GM11168 (cell line): ENCODE measurements at regions not wholly inside any gene's neighbourhood (a gene's known extent, or its start where the extent isn't known, plus 50 kb on each side); places are given as distances from the start of the nearest gene placed in this dataset.

Experiments used
- in situ Hi-C: fragments of 300-500 bp; cut with MboI; formaldehyde crosslinking; loops from one replicate; pipeline ENCODE4 v1.12.0; 2022; ENCODE audit warnings: low sequenced_read_pairs; ENCODE audit not compliant: unreplicated experiment

DNA sequence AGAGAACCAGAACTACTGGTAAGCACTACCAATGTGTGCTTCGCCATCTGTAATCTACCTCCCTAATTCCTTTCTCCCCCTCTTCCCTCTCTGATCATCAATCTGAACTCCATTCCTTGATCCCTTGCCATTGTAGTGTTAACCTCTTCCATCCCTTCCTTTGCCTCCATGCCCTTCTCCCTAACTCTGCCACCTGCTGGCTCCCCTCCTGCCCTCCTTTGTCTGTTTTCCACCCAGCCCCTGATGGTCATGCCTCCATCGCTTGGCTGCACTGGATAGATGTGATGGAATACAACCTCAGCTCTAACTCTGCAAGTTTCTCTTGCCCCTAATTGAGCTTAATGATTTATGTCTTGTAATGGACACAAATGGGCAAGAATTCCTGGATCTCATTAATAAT, 108.2 kb upstream of the ASIC2 start:
- in situ Hi-C loops: no loop called here

DNA sequence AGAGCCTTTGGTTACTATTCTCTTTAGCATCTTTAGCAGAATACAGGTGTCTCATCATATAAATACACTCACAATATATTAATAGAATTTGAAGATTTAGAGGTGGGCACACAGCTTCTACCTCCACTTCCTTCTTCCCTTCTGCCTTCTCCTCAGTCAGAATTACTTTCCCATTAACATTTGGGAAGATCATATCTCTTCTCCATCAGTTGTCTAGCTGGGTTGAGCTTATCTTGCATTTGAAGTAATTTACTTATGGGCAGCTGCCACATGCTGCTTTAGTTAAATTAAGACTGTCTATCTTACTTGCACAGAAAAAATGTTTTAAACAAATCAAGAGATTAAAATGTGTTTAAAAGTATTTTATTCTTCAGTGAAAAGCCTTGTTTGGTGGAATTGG, 110.1 kb upstream of the ASIC2 start:
- in situ Hi-C loops: no loop called here

DNA sequence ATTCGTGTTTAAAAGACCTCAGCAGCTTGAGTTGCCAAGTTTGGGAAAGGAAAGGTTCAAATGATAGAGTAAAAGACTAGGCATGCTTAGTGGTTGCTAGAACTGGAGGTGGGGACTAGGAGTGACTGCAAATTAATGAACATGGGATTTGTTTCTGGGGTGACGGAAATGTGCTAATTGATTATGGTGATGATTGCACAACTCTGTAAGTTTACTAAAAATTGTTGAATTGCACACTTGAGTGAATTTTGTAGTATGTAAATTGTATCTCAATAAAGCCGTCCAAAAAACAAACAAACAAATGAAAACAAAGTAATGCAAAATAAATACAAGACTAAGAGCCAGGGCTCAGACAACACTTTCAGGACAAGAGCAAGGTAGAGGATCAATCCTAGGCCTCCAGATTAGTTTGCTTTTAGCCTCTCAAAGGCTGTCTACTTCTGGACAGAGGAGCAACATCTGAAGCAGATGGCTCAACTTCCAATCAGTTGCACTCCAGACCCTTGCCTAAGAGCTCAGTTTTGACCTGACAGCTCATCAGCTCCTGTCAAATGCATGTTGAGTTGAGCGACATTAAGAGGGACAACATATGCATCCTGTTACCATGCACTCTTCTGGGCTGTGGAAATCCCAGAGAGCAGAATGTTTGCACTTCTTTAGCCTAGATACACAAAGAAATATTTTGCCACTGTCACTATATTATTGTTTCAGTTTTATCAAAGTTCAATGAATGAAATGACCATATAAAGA, 111.2 kb upstream of the ASIC2 start:
- in situ Hi-C loops: no loop called here

DNA sequence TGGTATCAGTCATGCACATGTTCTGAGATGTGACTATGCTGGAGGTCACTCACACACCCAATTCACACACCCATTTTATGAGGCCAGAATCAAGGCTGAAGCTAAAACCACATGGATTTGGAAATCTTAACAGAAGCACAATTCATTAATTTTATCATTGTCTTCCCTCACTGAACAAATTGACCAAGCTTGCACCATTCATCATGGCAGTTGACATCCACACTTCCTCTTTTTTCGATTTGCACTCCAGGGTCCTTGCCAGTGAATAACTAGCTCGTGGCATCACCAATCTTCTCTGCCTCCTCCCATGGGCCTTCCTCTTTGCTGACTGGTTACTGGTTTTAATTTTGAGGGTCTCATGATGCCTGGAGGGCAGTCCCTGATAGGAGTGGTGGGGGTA, 123.0 kb upstream of the ASIC2 start:
- in situ Hi-C loops: no loop called here

DNA sequence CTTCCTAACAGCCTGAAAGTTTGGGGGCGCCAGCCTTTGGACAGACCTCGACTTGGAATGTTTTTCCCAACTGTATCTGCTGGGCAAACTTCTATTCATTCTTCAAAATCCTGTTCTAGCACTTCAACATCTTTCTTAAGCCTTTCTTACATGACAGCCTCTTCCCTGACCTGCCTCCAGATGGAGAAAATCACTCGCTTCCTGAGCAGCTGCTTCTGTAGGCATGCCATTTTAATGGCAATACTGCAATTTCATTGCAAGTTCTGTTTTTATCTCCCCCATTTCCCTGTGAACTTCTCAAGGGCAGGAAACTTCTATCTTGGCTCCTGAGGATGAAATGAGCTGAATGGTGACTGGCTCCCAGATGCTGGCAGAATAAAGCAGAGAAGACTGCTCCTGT, 128.8 kb upstream of the ASIC2 start:
- in situ Hi-C loops: no loop called here

DNA sequence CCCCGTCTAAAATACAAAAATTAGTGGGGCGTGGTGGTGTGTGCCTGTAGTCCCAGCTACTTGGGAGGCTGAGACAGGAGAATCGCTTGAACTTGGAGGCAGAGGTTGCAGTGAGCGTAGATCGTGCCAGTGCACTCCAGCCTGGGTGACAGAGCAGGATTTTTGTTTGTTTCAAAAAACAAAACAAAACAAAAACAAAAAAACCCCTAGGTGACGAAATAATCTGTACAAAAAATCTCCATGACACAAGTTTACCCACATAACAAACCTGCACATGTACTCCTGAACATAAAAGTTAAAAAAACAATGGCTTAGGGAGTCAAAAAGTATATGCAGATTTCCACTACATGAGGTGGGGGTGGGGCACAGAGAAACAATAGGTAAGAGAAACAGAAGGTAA, 140.5 kb upstream of the ASIC2 start:
- in situ Hi-C loops: no loop called here

DNA sequence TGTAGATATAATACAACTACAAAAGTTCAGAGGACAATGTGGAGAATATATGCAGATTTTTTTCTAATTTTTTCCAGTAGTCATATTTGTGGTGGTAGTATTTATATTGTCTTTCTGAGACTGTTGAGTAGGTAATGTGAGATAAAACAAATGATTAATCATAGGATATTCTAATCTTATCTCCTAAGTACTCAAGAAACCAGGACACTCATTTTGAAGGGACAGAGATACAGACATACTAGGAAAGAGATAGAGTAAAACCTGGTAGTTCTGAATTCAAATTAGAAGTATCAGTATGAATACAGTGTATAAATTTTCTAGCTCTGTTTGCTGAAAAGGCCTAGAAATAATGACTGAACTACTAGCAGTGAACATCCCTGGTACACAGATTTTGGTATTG, 141.7 kb upstream of the ASIC2 start:
- in situ Hi-C loops: no loop called here

DNA sequence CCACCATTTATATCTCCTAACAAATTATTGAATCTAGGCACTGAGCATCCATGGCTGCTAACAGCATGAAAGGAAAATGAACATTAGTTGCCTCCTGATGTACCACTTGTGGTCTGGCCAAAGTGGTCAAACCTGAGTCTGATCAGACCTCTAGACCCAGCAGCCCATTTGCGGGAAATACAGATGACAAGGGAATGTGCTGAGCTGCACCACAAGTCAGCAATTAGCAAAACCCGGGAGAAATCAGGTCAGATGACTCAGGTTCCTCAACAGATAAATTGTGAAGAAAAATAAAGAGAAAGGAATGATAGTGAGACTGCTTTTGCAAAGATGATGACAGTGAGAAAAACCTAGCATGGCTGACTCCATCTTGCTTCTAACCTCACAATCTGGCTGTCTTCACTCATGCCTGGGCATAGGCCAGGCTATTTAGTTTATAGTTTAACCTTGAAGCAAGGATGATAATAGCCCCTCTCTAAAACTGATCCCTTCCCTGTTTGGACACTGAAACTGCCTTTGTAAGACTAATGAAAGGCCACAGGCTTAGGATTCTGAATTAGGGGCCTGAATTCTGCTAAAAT, 142.7 kb upstream of the ASIC2 start:
- in situ Hi-C loops: no loop called here

DNA sequence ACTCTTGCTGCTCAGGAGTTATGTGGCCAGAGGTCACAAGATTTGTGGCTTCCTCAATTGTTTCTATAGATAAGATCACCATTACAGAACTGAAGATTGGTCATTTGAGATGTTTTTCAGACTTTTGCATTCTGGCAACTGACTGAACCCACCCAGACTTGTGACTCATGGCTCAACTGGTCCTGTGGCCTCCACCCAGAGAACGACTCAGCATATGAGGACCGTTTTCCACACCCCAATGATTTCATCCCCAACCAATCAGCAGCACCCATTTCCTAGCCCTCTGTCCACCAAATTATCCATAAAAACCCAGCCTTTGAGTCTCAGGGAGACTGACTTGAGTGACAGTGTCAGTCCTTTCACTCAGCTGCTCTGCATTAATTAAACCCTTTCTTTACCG, 143.2 kb upstream of the ASIC2 start:
- in situ Hi-C loops: no loop called here

DNA sequence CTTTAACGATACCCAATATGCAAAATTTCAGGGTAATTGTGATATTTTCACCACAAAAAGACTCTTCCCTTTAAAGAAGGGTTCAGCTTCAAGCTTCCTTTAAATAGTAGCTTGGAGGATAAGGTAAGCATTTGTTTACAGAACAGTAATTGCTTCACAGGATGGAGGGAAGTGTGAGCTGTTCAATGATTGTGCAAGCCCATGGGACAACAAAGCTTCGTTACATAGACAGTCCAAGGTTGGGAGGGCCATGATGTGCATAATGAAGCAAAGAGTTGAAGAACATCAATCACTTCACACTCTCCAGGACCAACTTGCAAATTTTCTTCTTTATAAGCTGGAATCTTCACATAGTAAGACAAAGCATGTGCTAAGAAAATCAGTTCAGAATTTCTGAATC, 145.0 kb upstream of the ASIC2 start:
- in situ Hi-C loops: no loop called here

DNA sequence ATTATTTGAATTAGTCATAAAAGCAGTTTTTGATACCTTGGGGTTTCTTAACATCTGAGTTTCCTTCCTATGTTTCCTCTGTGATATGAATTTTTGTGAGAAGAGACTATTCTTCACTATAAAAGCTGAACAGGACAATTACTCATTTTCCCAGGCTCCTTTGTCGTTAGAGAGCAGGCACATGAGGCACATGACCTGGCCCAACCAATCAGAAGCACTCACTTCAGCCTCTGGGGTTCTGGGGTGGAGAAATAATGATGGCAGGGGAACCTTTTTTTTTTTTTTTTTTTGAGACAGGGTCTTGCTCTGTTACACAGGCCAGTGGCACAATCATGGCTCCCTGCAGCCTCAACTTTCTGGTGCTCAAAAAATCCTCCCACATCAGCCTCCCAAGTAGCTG, 145.5 kb upstream of the ASIC2 start:
- in situ Hi-C loops: no loop called here

DNA sequence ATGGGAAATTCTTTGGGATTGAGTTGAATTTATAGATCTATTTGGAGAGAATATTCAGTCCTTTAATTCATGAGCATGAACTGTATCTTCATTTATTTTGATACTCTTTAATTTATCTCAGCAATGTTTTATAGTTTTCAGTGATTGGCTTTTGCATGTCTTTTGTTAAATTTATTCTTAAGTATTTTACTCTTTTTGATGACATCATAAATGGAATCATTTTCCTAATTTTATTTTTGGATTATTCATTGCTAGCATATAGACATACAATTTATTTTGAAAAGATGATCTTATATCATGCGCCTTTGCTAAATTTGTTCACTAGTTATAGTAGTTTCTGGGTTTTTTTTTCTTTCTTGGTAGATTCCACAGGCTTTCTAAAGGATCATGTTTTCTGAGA, 149.2 kb upstream of the ASIC2 start:
- in situ Hi-C loops: no loop called here

DNA sequence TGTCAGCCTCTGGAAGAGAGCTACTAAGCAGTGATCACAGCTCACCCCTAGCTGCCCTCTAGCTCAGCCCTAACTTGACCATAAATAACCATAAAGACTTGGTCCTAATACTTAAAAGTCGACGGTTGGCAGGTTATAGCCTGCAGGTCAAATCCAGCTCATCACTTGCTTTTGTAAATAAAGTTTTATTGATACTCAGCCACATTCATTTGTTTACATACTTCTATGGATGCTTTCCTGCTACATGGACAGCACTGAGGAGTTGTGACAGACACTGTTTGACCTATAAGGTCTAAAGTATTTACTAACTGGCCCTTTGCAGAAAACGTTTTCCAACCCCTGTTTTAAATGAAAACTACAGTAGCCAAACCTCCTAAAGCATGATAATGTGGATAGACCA, 151.6 kb upstream of the ASIC2 start:
- in situ Hi-C loops: no loop called here

DNA sequence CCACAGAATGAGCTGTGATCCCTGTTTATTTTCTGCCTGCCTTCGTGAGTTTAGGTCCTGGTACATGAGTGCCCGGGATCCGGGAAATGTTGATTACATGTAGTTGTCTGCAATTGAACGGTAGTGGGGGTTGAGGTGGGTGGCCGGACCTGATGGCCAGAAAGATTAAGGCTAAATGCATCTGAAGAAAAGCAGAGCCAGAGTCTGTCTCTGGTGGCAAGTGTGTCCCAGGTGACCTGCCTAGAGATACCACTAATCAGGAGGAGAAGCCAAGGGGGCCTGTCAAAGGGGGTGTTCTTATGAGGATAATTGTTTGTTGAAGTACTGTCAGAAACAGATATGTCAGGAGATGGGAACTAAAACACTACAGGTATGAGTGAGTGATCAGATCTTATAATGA, 154.0 kb upstream of the ASIC2 start:
- in situ Hi-C loops: no loop called here

DNA sequence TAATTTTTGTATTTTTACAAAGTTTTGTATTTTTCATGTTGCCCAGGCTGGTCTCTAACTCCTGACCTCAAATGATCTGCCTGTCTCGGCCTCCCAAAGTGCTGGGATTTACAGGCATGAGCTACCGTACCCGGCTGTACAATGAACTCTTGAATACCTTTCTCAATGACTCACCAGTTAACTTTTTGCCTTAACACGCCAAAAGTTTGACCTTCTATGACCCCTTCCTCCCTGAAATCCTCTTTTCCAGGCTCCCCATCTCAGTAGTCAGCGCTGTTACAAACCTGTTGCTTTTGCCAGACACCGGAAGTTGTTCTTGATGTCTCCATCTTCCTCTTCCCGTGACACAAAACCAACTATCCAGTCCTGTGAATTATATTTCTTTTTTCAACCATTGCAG, 158.1 kb upstream of the ASIC2 start:
- in situ Hi-C loops: no loop called here

DNA sequence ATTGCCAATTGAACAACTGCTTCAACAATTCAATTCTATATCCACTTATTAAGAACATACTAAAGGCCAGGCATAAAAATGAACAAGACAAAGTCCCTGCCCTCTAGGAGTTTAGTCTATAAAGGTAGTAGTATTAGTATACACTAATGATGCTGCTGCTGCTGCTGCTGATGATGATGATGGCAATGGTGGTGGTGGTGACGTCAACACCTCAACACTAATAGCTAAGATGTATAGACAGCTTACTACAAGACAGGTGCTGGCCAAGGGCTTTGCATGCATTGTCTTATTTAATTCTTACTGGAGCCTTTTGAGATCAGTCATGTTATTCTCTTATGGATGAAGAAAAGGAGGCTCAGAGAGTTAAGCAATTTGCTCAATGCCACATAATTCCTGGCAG, 164.4 kb upstream of the ASIC2 start:
- in situ Hi-C loops: no loop called here

DNA sequence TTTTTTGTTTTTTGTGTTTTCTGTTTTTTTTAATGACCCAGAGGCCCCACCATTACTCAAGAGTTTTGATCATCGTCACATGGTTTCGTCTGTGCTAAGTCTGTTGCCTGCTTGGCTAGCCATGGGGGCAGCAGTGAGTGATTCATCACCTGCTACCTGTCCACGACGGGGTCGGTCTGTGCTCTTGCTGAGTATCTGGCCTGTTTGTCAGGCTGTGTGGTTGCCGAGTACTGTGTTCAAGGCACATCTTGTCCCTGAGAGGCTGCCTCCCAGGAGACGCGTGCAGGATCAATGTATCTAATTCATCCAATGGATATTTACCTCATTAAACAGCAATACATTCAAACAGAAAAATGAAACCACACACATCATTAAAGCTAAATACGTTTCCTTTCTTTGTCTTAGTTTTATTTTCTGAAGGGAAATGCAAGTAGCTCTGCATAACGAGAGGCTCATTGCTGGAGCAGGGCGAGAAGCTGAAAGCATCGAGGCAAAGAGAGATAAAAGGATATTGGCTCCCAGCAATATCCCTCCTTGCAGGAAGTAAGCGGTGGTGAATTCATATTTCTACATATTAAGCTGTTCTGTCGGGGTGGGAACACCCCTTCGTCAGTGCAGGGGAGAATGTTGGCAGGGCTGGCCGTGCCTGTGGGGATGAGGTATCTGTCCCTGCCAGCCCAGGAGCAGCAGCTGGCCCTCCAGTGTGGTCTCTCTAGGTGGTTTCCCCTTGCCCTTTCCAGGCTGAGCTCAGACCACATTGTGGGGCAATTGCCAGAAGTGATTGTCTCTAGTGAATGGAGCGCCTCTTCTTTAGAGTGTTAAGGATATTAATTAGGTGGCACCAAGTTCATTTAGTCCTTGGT, 166.2 kb upstream of the ASIC2 start:
- in situ Hi-C loops: no loop called here

DNA sequence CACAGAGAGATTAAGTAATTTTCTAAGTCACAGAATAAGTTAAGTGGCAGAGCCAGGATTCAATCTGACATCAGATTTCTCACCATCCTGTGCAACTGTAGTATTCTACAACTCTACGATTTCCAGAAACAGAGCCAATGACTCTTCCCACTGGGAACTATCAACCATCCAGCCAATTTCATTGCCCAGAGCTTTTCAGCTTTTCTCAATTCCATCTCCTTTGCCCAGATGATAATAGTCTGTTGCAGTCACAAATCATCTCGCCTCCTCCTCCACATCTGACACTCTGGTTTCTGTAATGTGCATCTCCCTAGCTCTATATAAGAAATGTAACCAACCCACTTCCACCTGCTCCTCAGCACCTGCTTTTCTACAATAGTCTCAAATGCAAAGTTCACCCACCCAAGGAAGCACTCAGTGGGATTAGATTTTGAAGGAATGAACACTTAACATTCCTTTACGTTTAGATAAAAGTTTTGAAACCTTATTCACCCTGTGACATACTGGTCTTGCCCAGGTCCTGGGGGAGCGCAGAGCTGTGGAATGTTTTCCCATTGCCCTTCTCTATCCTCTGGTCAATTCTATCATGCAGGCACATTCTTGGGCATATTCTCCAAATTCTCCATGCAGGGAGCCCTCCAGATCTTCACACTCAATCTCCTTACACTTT, 167.8 kb upstream of the ASIC2 start:
- in situ Hi-C loops: no loop called here

DNA sequence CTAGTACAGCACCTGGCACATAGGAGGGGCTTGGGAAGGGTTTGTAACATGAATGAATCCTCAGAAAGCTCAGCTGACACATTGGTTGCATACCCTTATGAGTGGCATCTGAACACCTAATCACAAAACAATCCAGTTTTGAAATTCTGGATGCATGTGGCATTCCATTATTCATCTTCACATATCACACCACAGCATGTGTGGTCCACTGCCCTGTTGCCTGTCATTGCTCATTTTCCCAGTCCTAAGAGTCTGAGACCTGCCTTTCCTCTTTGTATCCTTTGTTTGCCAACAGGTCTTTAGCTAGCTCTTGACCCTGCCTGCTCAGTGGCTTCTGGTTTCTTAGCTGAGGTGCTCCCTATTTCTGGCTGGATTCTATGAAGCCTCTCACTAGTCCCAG, 170.8 kb upstream of the ASIC2 start:
- in situ Hi-C loops: no loop called here

DNA sequence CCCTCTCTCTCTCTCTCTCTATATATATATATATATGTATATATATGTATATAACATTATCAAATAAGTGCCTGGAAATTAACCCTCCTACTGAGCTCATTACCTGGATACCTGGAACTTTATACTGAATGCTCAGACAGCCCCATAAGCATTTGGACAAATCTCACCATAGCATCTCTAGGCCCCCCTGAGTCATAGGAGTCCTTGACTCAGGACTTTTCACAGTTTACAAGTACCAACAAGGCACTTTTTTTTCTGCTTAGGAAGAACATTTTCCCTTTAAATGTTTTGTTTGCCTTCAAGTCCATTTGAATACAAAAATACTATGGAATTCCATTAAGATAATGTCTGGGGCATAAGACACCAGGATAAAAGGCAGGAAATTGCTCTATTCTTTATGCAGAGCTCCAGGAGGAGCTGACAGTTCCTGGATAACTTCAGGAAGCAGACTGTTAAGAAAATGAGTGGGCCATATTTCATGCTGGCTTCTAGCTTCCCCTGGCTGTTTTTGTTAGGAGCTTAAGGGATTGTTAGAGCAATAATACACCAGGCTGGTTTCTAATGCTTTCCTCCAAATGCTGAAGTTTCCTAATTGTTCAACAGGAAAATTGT, 171.7 kb upstream of the ASIC2 start:
- in situ Hi-C loops: no loop called here

DNA sequence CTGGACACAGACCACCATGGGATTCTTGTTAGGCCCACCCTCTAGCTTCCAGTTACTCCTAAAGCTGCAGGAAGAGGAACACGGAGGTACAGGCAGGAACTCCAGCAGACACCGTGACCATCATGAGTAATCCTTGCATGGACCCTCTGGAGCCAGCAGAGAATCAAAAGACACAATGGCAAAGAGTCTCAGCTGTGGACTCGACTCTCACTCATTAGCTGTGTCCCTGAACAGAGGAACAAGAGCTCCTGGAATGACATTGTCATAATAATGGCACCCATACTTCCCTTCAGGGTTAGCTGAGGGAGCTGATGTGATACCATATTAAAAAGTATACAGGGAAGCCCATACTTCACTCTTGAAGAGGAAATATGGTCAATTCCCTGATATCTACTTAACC, 176.3 kb upstream of the ASIC2 start:
- in situ Hi-C loops: no loop called here
